ENCODE measurements at regions not wholly inside any gene's neighbourhood (a gene's known extent, or its start where the extent isn't known, plus 50 kb on each side); places are given as distances from the start of the nearest gene placed in this dataset.

GRCh38 chr12:33654313-33654712 lies 214.7 kb upstream of the SYT10 start:
- no peak for DNase-seq (ENCODE audit: low read depth, low spot score)
- in situ Hi-C loops (cut with HindIII; ENCODE audit: low pct_unique_long_range_greater_than_20kb, low sequenced_read_pairs) = no loop called here

GRCh38 chr12:33663000-33663654 lies 223.5 kb upstream of the SYT10 start:
- no peak for DNase-seq (ENCODE audit: low read depth, low spot score)
- in situ Hi-C loops (cut with HindIII; ENCODE audit: low pct_unique_long_range_greater_than_20kb, low sequenced_read_pairs) = no loop called here

- DNase-seq (ENCODE audit: low read depth, low spot score) = no peak
- in situ Hi-C loops (cut with HindIII; ENCODE audit: low pct_unique_long_range_greater_than_20kb, low sequenced_read_pairs) = no loop called here
Observed at GRCh38 chr12:33669349-33669748, 229.7 kb upstream of the SYT10 start.

- DNase-seq (ENCODE audit: low read depth, low spot score) = no peak
- in situ Hi-C loops (cut with HindIII; ENCODE audit: low pct_unique_long_range_greater_than_20kb, low sequenced_read_pairs) = no loop called here
Observed at GRCh38 chr12:33670284-33670683, 230.7 kb upstream of the SYT10 start.

GRCh38 chr12:33671676-33672075 lies 232.1 kb upstream of the SYT10 start:
- DNase-seq (ENCODE audit: low read depth, low spot score) = no peak
- in situ Hi-C loops (cut with HindIII; ENCODE audit: low pct_unique_long_range_greater_than_20kb, low sequenced_read_pairs) = no loop called here

- no peak for DNase-seq (ENCODE audit: low read depth, low spot score)
- in situ Hi-C loops (cut with HindIII; ENCODE audit: low pct_unique_long_range_greater_than_20kb, low sequenced_read_pairs) = no loop called here
Observed at GRCh38 chr12:33672836-33673577, 233.4 kb upstream of the SYT10 start.

GRCh38 chr12:33676866-33677265 lies 237.2 kb upstream of the SYT10 start:
- DNase-seq (ENCODE audit: low read depth, low spot score) = no peak
- in situ Hi-C loops (cut with HindIII; ENCODE audit: low pct_unique_long_range_greater_than_20kb, low sequenced_read_pairs) = no loop called here

- in situ Hi-C loops (cut with HindIII; ENCODE audit: low pct_unique_long_range_greater_than_20kb, low sequenced_read_pairs) = no loop called here
Observed at GRCh38 chr12:33678221-33678964, 238.8 kb upstream of the SYT10 start.

GRCh38 chr12:33690562-33690961 lies 250.9 kb upstream of the SYT10 start:
- no peak for DNase-seq (ENCODE audit: low read depth, low spot score)
- in situ Hi-C loops (cut with HindIII; ENCODE audit: low pct_unique_long_range_greater_than_20kb, low sequenced_read_pairs) = no loop called here

More at GRCh38 chr12:33678221-33678964, 238.8 kb upstream of the SYT10 start:
- no peak for DNase-seq (ENCODE audit: low read depth, low spot score)

GRCh38 chr12:33703221-33703620 lies 263.6 kb upstream of the SYT10 start:
- DNase-seq (ENCODE audit: low read depth, low spot score) = no peak
- in situ Hi-C loops (cut with HindIII; ENCODE audit: low pct_unique_long_range_greater_than_20kb, low sequenced_read_pairs) = no loop called here

- in situ Hi-C loops (cut with HindIII; ENCODE audit: low pct_unique_long_range_greater_than_20kb, low sequenced_read_pairs) = no loop called here
- DNase-seq (ENCODE audit: low read depth, low spot score) = no peak
Observed at GRCh38 chr12:33706927-33707326, 267.3 kb upstream of the SYT10 start.

GRCh38 chr12:33708935-33709334 lies 269.3 kb upstream of the SYT10 start:
- in situ Hi-C loops (cut with HindIII; ENCODE audit: low pct_unique_long_range_greater_than_20kb, low sequenced_read_pairs) = no loop called here
- no peak for DNase-seq (ENCODE audit: low read depth, low spot score)

- in situ Hi-C loops (cut with HindIII; ENCODE audit: low pct_unique_long_range_greater_than_20kb, low sequenced_read_pairs) = no loop called here
- no peak for DNase-seq (ENCODE audit: low read depth, low spot score)
Observed at GRCh38 chr12:33710548-33710947, 270.9 kb upstream of the SYT10 start.

GRCh38 chr12:33718631-33719030 lies 279.0 kb upstream of the SYT10 start:
- in situ Hi-C loops (cut with HindIII; ENCODE audit: low pct_unique_long_range_greater_than_20kb, low sequenced_read_pairs) = no loop called here
- DNase-seq (ENCODE audit: low read depth, low spot score) = no peak

GRCh38 chr12:33721561-33721960 lies 281.9 kb upstream of the SYT10 start:
- in situ Hi-C loops (cut with HindIII; ENCODE audit: low pct_unique_long_range_greater_than_20kb, low sequenced_read_pairs) = no loop called here
- DNase-seq (ENCODE audit: low read depth, low spot score) = no peak

GRCh38 chr12:33724867-33725266 lies 285.2 kb upstream of the SYT10 start:
- in situ Hi-C loops (cut with HindIII; ENCODE audit: low pct_unique_long_range_greater_than_20kb, low sequenced_read_pairs) = no loop called here
- no peak for DNase-seq (ENCODE audit: low read depth, low spot score)

GRCh38 chr12:33734871-33735270 lies 287.4 kb upstream of the ALG10 start:
- no peak for DNase-seq (ENCODE audit: low read depth, low spot score)
- in situ Hi-C loops (cut with HindIII; ENCODE audit: low pct_unique_long_range_greater_than_20kb, low sequenced_read_pairs) = no loop called here

GRCh38 chr12:33752854-33753253 lies 269.4 kb upstream of the ALG10 start:
- in situ Hi-C loops (cut with HindIII; ENCODE audit: low pct_unique_long_range_greater_than_20kb, low sequenced_read_pairs) = no loop called here
- DNase-seq (ENCODE audit: low read depth, low spot score) = no peak

- in situ Hi-C loops (cut with HindIII; ENCODE audit: low pct_unique_long_range_greater_than_20kb, low sequenced_read_pairs) = no loop called here
- no peak for DNase-seq (ENCODE audit: low read depth, low spot score)
Observed at GRCh38 chr12:33757701-33758100, 264.6 kb upstream of the ALG10 start.
